Liver (tissue), 3 donors: ENCODE measurements at regions not wholly inside any gene's neighbourhood (a gene's known extent, or its start where the extent isn't known, plus 50 kb on each side); places are given as distances from the start of the nearest gene placed in this dataset.

Source experiments
- FOXA2 ChIP-seq: IDR thresholded peaks from 2 replicates; pipeline ENCODE4 v1.6.1; 2016; ENCODE audit warnings: antibody characterized with exemption
- GABPA ChIP-seq, 2 donors: IDR thresholded peaks in 1 of 2; conservative IDR thresholded peaks in 1 of 2; 2 replicates each; pipeline ENCODE4 v1.6.1; 2016; ENCODE audit warnings: antibody characterized with exemption in 2 of 2, mild to moderate bottlenecking in 1 of 2, moderate library complexity in 1 of 2
- RAD21 ChIP-seq, 2 donors: IDR thresholded peaks; 2 replicates each; pipeline ENCODE4 v1.6.1; 2016; ENCODE audit warnings: antibody characterized with exemption in 2 of 2, mild to moderate bottlenecking in 2 of 2
- SP1 ChIP-seq: IDR thresholded peaks from 2 replicates; pipeline ENCODE4 v1.6.1; 2018; ENCODE audit warnings: antibody characterized with exemption, mild to moderate bottlenecking
- TAF1 ChIP-seq: conservative IDR thresholded peaks from 2 replicates; pipeline ENCODE4 v1.6.1; 2016; ENCODE audit warnings: antibody characterized with exemption, mild to moderate bottlenecking
- YY1 ChIP-seq: IDR thresholded peaks from 2 replicates; pipeline ENCODE4 v1.6.1; 2016; ENCODE audit warnings: antibody characterized with exemption, mild to moderate bottlenecking
- TF ChIP-seq, protein P1 (sequence below): fragments of 150-350 bp; IDR thresholded peaks from 2 replicates; pipeline ENCODE4 v1.5.1; 2017; ENCODE audit warnings: improper control_type of control experiment, low read depth, low read length; ENCODE audit not compliant: missing input control
- TF ChIP-seq, protein P2 (sequence below): IDR thresholded peaks from 2 replicates; pipeline ENCODE4 v1.6.1; 2016; ENCODE audit warnings: antibody characterized with exemption
- TF ChIP-seq, protein P3 (sequence below): IDR thresholded peaks from 2 replicates; pipeline ENCODE4 v1.6.1; 2016; ENCODE audit warnings: antibody characterized with exemption, mild to moderate bottlenecking
- TF ChIP-seq, protein P4 (sequence below): IDR thresholded peaks from 2 replicates; pipeline ENCODE4 v1.6.1; 2016; ENCODE audit warnings: antibody characterized with exemption
- donor health status: healthy.
- donor health status: healthy.

DNA sequence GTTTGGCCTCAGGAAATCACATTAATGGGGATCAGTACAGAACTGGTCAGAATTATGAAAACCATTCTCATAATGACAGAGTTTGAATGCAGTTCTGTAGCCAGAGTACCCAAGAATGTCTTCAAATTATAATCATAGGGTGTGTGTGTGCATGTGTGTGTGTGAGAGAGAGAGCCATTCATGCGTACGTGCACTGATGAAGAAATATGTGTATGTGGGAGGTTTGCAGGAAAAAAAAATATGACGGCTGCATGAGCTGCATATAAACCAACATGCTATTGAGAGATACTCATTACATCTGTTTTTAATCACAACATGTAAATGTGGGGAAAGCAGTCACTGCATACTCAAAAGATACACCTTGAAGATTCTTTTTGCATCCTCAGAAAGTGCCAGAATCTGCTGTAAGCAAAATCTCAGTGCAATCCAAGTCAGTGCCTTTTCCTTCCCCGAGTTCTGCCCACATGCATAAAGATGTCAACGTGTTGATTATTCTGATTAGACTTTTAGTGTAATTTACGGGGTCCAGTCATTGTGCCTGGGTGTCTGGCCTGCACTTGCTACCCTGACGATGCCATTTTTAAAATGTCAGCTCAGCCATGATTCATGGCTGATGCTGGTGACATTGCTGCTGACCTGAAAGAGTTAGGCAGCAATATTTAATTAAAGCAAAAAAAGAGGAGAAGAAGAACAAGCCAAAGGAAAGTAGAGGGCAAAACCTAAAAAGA is 378.7 kb upstream of the ZFHX3 start:
- TF ChIP-seq, protein P1, sequence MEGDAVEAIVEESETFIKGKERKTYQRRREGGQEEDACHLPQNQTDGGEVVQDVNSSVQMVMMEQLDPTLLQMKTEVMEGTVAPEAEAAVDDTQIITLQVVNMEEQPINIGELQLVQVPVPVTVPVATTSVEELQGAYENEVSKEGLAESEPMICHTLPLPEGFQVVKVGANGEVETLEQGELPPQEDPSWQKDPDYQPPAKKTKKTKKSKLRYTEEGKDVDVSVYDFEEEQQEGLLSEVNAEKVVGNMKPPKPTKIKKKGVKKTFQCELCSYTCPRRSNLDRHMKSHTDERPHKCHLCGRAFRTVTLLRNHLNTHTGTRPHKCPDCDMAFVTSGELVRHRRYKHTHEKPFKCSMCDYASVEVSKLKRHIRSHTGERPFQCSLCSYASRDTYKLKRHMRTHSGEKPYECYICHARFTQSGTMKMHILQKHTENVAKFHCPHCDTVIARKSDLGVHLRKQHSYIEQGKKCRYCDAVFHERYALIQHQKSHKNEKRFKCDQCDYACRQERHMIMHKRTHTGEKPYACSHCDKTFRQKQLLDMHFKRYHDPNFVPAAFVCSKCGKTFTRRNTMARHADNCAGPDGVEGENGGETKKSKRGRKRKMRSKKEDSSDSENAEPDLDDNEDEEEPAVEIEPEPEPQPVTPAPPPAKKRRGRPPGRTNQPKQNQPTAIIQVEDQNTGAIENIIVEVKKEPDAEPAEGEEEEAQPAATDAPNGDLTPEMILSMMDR = no peak
- TF ChIP-seq SP1 (no peak), YY1 (no peak), FOXA2 (no peak), TAF1 (no peak), RAD21 (IDR thresholded peaks at IDR 0.05) (no peak), GABPA (IDR thresholded peaks at IDR 0.05 in 1 of 2, conservative IDR thresholded peaks at IDR 0.05 in 1 of 2) (no peak)
- TF ChIP-seq, protein P2, sequence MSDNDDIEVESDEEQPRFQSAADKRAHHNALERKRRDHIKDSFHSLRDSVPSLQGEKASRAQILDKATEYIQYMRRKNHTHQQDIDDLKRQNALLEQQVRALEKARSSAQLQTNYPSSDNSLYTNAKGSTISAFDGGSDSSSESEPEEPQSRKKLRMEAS = no peak
- TF ChIP-seq, protein P3, sequence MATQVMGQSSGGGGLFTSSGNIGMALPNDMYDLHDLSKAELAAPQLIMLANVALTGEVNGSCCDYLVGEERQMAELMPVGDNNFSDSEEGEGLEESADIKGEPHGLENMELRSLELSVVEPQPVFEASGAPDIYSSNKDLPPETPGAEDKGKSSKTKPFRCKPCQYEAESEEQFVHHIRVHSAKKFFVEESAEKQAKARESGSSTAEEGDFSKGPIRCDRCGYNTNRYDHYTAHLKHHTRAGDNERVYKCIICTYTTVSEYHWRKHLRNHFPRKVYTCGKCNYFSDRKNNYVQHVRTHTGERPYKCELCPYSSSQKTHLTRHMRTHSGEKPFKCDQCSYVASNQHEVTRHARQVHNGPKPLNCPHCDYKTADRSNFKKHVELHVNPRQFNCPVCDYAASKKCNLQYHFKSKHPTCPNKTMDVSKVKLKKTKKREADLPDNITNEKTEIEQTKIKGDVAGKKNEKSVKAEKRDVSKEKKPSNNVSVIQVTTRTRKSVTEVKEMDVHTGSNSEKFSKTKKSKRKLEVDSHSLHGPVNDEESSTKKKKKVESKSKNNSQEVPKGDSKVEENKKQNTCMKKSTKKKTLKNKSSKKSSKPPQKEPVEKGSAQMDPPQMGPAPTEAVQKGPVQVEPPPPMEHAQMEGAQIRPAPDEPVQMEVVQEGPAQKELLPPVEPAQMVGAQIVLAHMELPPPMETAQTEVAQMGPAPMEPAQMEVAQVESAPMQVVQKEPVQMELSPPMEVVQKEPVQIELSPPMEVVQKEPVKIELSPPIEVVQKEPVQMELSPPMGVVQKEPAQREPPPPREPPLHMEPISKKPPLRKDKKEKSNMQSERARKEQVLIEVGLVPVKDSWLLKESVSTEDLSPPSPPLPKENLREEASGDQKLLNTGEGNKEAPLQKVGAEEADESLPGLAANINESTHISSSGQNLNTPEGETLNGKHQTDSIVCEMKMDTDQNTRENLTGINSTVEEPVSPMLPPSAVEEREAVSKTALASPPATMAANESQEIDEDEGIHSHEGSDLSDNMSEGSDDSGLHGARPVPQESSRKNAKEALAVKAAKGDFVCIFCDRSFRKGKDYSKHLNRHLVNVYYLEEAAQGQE = no peak
- TF ChIP-seq, protein P4, sequence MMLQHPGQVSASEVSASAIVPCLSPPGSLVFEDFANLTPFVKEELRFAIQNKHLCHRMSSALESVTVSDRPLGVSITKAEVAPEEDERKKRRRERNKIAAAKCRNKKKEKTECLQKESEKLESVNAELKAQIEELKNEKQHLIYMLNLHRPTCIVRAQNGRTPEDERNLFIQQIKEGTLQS = no peak
